SH-SY5Y (cell line): ENCODE measurements at regions not wholly inside any gene's neighbourhood (a gene's known extent, or its start where the extent isn't known, plus 50 kb on each side); places are given as distances from the start of the nearest gene placed in this dataset.

Experiments used
- GATA2 ChIP-seq: IDR thresholded peaks from 2 replicates; pipeline ENCODE4 v1.6.1; 2011; ENCODE audit warnings: mild to moderate bottlenecking, low read depth, low read length
- GATA3 ChIP-seq: IDR thresholded peaks from 2 replicates; pipeline ENCODE4 v1.6.1; 2011; ENCODE audit warnings: low read depth, mild to moderate bottlenecking, low read length, moderate library complexity

GRCh38 chr6:120671519-120671918, 662.8 kb downstream of the TBC1D32 start:
- TF ChIP-seq GATA3 (no peak), GATA2 (no peak)
